Effector memory CD4-positive, alpha-beta T cell (primary cell): ENCODE measurements at regions not wholly inside any gene's neighbourhood (a gene's known extent, or its start where the extent isn't known, plus 50 kb on each side); places are given as distances from the start of the nearest gene placed in this dataset.

Experiments used
- DNase-seq, 3 donors: peaks; one replicate each; pipeline ENCODE4 v3.0.0-alpha.2; 2020
- H3K27ac ChIP-seq: 2 replicates; pipeline ENCODE4 v1.7.0; 2013; ENCODE audit warnings: mild to moderate bottlenecking, low read length, moderate library complexity; ENCODE audit not compliant: insufficient read depth, poor library complexity, severe bottlenecking
- H3K27me3 ChIP-seq: replicated peaks from 2 replicates; pipeline ENCODE4 v1.7.0; 2013; ENCODE audit warnings: mild to moderate bottlenecking, low read length; ENCODE audit not compliant: insufficient read depth, control insufficient read depth, poor library complexity, severe bottlenecking
- H3K36me3 ChIP-seq: 2 replicates; pipeline ENCODE4 v1.7.0; 2013; ENCODE audit warnings: mild to moderate bottlenecking, low read length, moderate library complexity; ENCODE audit not compliant: control insufficient read depth, insufficient read depth
- H3K4me1 ChIP-seq: 2 replicates; pipeline ENCODE4 v1.7.0; 2013; ENCODE audit warnings: low read length, mild to moderate bottlenecking; ENCODE audit not compliant: control insufficient read depth, insufficient read depth, poor library complexity, severe bottlenecking
- H3K4me3 ChIP-seq: 2 replicates; pipeline ENCODE4 v1.7.0; 2013; ENCODE audit warnings: low read length, low read depth, mild to moderate bottlenecking; ENCODE audit not compliant: insufficient read depth, poor library complexity, severe bottlenecking
- H3K9me3 ChIP-seq: 2 replicates; pipeline ENCODE4 v1.7.0; 2013; ENCODE audit warnings: mild to moderate bottlenecking, low read length, moderate library complexity; ENCODE audit not compliant: control insufficient read depth

- DNase-seq = no peak
- Histone ChIP-seq H3K4me1 (peaks cover 4% of the 10 kb centered on the region), H3K27me3 (no peaks in the 10 kb centered on the region)
Measured at GRCh38 chr2:236513956-236514355, 55.7 kb upstream of the ACKR3 start.

DNA sequence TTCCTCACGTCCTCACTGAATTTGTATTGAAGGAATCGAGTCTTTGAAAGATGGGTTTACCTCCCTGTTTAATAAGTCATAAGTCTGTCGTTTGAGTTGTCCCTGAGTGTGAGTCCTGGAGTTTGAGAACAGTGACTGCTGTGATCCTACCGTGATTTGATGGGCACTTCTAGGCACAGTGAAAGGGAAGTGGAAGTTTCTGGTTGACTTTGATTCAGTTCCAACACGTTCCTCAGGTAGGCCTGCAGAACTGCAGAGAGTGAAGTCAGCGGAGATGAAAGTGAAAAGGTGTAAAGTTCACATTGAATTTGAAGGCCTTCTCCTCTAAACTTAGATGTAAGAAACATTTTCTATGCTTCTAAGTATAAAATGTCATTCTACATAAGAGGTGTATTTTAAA is 52.9 kb upstream of the ACKR3 start:
- Histone ChIP-seq H3K27ac (no peak overlapping the region), H3K9me3 (no peaks in the 10 kb centered on the region), H3K4me3 (no peak overlapping the region), H3K27me3 (peaks cover 3% of the 10 kb centered on the region), H3K36me3 (no peaks in the 10 kb centered on the region), H3K4me1 (peaks cover 4% of the 10 kb centered on the region)
- DNase-seq = no peak

More at GRCh38 chr2:236513956-236514355, 55.7 kb upstream of the ACKR3 start:
- Histone ChIP-seq H3K27ac (no peak overlapping the region), H3K9me3 (no peaks in the 10 kb centered on the region), H3K4me3 (no peak overlapping the region), H3K36me3 (no peaks in the 10 kb centered on the region)

DNA sequence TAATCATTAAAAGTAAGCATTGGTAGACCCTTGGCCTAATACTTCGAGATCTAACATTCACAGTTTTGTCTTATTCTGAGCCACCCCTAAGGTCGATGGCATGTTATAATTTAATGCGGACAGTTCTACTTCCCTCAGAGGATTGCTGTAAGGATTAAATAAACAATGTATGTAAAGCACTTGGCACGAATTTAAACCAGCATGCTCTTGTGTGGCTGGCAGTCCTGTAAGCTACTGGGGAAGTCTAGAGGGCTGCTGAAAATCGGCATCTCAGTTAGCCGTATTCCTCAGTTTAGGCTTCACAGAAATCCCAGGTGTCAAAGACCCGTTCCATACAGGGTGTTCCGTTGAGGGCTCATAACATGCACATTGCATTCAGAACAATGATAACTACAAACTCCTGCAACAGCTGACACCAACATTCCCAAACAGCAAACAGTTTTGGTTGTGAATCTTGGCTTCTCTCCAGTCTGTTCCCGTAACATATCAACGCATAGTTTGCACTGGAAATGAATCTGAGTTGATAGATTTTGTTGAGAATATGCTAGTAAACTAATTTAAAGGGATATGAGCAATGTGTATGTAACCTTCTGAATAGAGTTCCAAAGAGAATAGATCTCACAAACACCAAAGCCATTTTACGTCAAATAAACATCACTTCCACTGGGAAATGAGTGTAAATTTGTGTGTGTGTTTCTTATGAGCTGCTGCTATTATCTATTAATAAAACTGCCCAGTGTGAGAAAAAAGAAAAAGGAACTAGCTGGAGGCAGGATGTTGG is 52.2 kb upstream of the ACKR3 start:
- no peaks in the 10 kb centered on the region for H3K9me3 ChIP-seq

More for the DNA sequence above, 52.2 kb upstream of the ACKR3 start:
- DNase-seq = no peak
- Histone ChIP-seq H3K36me3 (no peaks in the 10 kb centered on the region), H3K27me3 (peaks cover 3% of the 10 kb centered on the region), H3K4me1 (peaks cover 4% of the 10 kb centered on the region), H3K4me3 (no peak overlapping the region), H3K27ac (no peak overlapping the region)
